ENCODE measurements at regions not wholly inside any gene's neighbourhood (a gene's known extent, or its start where the extent isn't known, plus 50 kb on each side); places are given as distances from the start of the nearest gene placed in this dataset.

GRCh38 chr3:18891641-18892040 is 256.7 kb upstream of the KCNH8 start:
- TF ChIP-seq POLR2A (conservative IDR thresholded peaks at IDR 0.05) = no peak
- TF ChIP-seq ARHGAP35 (IDR thresholded peaks at IDR 0.05; ENCODE audit: partially characterized antibody) = no peak
- no peak for TF ChIP-seq THRA (IDR thresholded peaks at IDR 0.05)

All from K562 (cell line).